NCI-H2196 (cell line): ENCODE measurements at regions not wholly inside any gene's neighbourhood (a gene's known extent, or its start where the extent isn't known, plus 50 kb on each side); places are given as distances from the start of the nearest gene placed in this dataset.
"Not testable (repeated sequence)": the region's sequence is repeated elsewhere in the genome, so short reads cannot be mapped to it uniquely, and the experiment has no call there.

ENCODE experiments used
- DNase-seq: peaks from one replicate; lab custom pipeline; 2025; ENCODE audit not compliant: unreplicated experiment; lab: John Stamatoyannopoulos, UW

DNA sequence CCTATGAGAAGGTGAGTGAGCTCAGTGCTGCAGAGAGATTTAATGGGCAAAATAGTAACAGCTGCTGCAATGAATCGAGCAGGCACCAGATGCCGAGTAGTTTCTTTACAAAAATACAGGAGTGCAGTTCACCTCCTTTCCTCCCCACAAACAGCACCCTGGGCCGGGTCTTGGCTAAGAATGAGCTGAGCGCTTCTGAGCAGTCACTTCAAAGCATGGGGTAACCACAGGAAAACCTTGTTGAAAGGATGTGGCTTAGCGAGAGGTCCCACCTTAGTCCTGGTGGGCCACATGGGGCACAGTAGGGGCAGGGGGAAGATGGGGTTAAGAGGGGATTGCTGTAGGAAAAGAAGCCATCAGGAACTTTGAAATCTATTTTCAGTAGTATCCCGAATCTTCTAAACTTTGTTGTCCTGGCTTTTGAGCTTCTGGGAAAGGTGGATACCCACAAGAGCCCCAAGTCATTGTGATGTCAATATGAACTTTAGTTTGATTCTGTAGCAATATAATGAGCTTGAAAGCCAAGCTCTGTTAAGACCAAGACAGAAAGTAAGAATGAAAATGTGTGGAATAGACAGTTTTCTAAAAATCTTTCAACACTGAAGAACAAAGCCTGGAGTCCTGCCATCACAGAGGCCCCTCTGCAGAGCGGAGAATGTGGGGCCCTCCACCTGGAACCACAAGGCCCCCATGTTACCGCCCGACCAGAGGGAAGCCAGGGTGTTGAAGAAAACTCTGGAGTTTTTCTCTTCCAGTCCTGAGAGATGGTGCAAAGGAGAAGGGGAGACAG is 101.0 kb upstream of the ZNF236 start:
- DNase-seq = no peak

DNA sequence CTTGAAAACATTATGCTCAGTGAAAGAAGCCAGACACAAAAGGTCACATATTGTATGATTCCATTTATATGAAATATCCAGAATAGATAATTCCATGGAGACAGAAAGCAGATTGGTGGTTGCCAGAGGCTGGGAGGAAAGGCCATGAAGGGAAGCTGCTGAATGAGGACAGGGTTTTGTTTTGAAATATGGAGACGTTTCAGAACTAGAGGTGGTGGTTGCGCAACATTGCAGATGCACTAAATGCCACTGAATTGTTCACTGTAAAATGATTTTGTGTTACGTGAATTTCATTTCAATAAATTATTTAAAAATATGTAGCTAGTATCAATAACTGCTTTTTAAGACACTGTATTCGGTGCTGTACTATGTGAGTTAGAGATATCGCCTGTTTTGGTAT is 101.7 kb upstream of the ZNF236 start:
- DNase-seq = no peak

DNA sequence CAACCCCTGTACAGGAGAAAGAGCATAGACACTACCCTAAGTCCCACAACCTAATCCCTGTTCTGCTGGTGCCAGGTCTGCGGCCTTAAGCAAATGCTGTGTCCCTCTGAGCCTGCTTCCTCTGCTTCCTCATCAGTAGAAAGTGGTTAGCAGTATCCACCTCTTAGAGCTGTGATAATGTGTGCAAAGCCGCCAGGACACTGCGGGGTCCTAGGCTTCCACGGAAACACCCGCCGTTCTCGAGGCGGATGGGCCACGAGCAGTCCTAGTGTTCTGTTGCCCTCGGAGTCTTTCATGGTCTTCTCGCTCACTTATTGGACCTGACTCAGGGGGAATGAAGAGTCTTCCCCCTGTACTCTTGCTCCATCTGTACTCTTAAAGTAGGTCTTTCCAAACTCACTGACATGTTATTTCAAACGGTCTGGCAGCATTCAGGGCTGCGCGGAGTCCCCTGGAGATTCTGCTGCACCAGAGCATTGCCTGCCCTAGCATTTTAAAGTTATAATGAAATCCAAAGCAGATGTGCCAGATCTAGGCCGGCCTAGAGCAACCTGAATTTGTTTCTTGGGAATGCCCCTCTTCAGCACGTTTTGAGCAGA is 107.2 kb upstream of the ZNF236 start:
- DNase-seq = no peak

- DNase-seq = no peak
These were observed 108.9 kb upstream of the ZNF236 start for GRCh38 chr18:76713432-76713831.

- no peak for DNase-seq
These were observed 109.7 kb upstream of the ZNF236 start for GRCh38 chr18:76712511-76713140.

DNA sequence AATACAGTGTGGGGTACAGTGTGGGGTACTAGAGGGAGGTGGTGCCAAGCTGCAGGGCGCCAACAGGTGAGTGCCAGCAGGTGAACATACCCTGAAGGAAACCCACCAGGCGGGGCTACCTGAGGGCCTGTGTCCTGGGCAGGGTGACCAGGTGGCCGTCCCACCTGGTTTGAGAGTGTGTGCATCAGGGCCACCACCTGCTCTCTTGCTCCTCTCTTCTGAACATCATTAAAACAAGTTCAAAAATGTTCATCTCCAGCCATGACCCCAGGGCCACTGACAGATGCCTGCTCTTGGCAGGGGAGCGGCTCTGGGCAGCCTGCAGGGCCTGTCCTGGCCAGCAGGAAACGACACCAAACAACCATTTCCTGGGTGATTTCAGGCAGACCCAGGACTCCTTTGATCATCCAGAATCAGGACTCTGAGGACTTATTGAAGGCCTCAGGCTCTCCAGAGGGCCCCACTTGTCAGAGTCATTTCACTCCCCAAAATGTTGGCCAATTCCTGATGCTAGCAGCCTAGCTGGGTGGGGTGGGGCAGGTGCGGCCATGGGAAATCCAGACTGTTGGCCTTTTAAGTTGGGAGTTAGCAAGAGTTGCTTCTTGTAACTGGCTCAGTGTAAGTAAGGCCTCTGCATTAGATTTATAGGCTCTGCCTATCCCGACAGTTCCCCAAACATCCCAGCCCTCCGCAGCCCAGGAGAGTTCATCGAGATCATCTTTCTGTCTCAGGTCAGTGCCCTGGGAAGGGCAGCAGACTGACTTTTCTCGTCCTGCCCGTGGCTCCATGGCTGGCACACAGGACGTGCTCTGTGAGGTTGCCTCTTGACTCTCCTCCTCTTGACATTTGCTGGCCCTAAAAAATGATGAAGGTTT is 111.5 kb upstream of the ZNF236 start:
- no peak for DNase-seq

GRCh38 chr18:76709659-76710645 is 112.4 kb upstream of the ZNF236 start:
- DNase-seq = peak; percentile 57

GRCh38 chr18:76708722-76709353 is 113.5 kb upstream of the ZNF236 start:
- no peak for DNase-seq

- no peak for DNase-seq
These were observed 114.2 kb upstream of the ZNF236 start for GRCh38 chr18:76708071-76708721.

- no peak for DNase-seq
These were observed 114.8 kb upstream of the ZNF236 start for GRCh38 chr18:76707534-76707933.

- not testable (repeated sequence) for DNase-seq
These were observed 117.8 kb upstream of the ZNF236 start for GRCh38 chr18:76704589-76704988.

GRCh38 chr18:76699923-76700322 is 122.4 kb upstream of the ZNF236 start:
- no peak for DNase-seq

GRCh38 chr18:76697441-76697901 is 124.9 kb upstream of the ZNF236 start:
- DNase-seq = no peak

GRCh38 chr18:76691800-76692199 is 130.6 kb upstream of the ZNF236 start:
- DNase-seq = no peak

DNA sequence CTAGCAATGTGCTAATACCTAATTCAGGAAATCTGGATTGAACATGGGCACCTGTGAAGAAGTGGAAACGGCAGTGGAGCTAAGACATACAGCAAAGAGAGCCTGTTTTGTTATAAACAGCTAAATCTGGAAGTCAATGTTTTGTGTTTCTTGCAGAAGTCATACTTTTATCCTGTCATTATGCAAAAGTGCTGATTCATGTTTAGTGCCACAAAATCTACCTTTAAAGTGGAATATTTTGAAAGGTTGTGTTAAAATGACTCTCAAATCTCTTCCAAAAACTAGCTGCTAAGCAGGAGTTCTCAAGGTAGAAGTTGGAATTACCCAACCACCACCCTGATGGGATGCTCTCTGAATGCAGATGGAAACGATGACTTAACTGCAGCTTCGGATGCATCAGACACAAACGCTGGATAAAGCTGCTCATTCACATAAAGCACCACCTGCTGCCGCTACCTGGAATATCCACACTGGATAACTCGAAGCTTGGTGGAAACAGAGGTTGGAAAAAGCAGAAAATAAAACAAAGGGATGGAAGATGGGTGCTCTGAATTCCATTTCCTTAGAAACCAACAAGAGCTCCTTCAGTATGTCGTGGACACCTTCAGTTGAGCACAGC is 132.6 kb upstream of the ZNF236 start:
- no peak for DNase-seq

DNA sequence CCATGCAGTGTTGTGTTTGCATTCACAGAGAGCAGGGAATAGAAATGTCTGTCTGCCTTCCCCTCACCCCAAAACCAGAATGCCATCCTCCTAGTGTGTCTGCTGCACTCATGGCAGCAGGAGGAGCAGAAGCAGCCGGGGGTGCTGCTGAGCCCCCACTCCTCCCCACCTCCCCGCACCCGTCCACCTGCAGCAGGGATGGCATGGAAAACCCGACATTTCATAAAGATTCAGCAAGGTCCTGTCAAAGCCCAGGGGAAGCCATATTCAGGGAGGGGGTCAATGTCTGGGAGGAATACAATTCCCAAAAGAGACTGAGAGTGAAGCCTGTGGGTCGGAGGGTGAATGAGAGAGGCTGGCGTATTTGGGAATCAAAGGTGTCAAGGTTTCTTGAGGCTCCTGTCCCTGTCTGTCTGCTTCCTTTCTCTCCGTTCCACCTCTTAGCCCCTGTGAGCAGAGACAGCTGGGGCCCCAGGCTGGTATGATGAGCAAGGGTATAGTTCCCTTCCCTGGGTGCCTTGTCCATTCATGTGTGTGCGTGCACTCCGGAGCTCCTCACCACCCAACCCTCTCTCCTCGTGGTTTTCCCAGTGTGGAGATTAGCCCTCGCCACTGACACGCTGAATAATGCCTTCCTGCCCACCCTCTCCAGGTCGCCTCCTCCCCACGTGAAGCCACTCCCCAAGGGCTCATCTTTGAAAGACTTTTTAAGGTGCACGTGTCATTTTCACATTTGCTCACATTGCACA is 133.5 kb upstream of the ZNF236 start:
- no peak for DNase-seq

GRCh38 chr18:76687304-76687962 is 134.9 kb upstream of the ZNF236 start:
- peak; percentile 33 for DNase-seq
